ENCODE measurements at regions not wholly inside any gene's neighbourhood (a gene's known extent, or its start where the extent isn't known, plus 50 kb on each side); places are given as distances from the start of the nearest gene placed in this dataset.
A peak's percentile ranks its signal among the peaks of the same experiment; 100 is the strongest.
"Not testable (repeated sequence)": the region's sequence is repeated elsewhere in the genome, so short reads cannot be mapped to it uniquely, and the experiment has no call there.

- DNase-seq (ENCODE audit: low read depth): no peak
Measured at GRCh38 chr1:178642282-178642681, 82.8 kb upstream of the RALGPS2 start.

- DNase-seq (ENCODE audit: low read depth): no peak
Measured at GRCh38 chr1:178643349-178643748, 81.7 kb upstream of the RALGPS2 start.

GRCh38 chr1:178643831-178644230, 81.2 kb upstream of the RALGPS2 start:
- no peak for DNase-seq (ENCODE audit: low read depth)

- DNase-seq (ENCODE audit: low read depth): no peak
Measured at GRCh38 chr1:178644308-178645120, 80.5 kb upstream of the RALGPS2 start.

- DNase-seq (ENCODE audit: low read depth): no peak
Measured at GRCh38 chr1:178645157-178645807, 79.8 kb upstream of the RALGPS2 start.

GRCh38 chr1:178645808-178646200, 79.2 kb upstream of the RALGPS2 start:
- DNase-seq (ENCODE audit: low read depth): peak; percentile 55

GRCh38 chr1:178646821-178647220, 78.2 kb upstream of the RALGPS2 start:
- DNase-seq (ENCODE audit: low read depth): no peak

- no peak for DNase-seq (ENCODE audit: low read depth)
Measured at GRCh38 chr1:178648151-178648550, 76.9 kb upstream of the RALGPS2 start.

- DNase-seq (ENCODE audit: low read depth): no peak
Measured at GRCh38 chr1:178649582-178650350, 75.3 kb upstream of the RALGPS2 start.

GRCh38 chr1:178650934-178651511, 74.0 kb upstream of the RALGPS2 start:
- DNase-seq (ENCODE audit: low read depth): no peak

- no peak for DNase-seq (ENCODE audit: low read depth)
Measured at GRCh38 chr1:178651742-178652141, 73.3 kb upstream of the RALGPS2 start.

- DNase-seq (ENCODE audit: low read depth): no peak
Measured at GRCh38 chr1:178652506-178653490, 72.2 kb upstream of the RALGPS2 start.

GRCh38 chr1:178659789-178660208, 65.2 kb upstream of the RALGPS2 start:
- no peak for DNase-seq (ENCODE audit: low read depth)

- DNase-seq (ENCODE audit: low read depth): no peak
Measured at GRCh38 chr1:178660461-178660860, 64.6 kb upstream of the RALGPS2 start.

GRCh38 chr1:178664278-178664677, 60.8 kb upstream of the RALGPS2 start:
- no peak for DNase-seq (ENCODE audit: low read depth)

GRCh38 chr1:178665579-178665978, 59.5 kb upstream of the RALGPS2 start:
- DNase-seq (ENCODE audit: low read depth): no peak

GRCh38 chr1:178666891-178667290, 58.2 kb upstream of the RALGPS2 start:
- not testable (repeated sequence) for DNase-seq (ENCODE audit: low read depth)

- DNase-seq (ENCODE audit: low read depth): no peak
Measured at GRCh38 chr1:178672434-178672833, 52.6 kb upstream of the RALGPS2 start.

GRCh38 chr1:178674559-178674958, 50.5 kb upstream of the RALGPS2 start:
- not testable (repeated sequence) for DNase-seq (ENCODE audit: low read depth)
